Ascending aorta (tissue), 2 donors: ENCODE measurements at regions not wholly inside any gene's neighbourhood (a gene's known extent, or its start where the extent isn't known, plus 50 kb on each side); places are given as distances from the start of the nearest gene placed in this dataset.

Experiments
- DNase-seq, 2 donors: peaks; one replicate each; pipeline ENCODE4 v3.0.0-alpha.2; 2019; ENCODE audit warnings: low spot score in 2 of 2
- H3K27ac ChIP-seq, 2 donors: fragments of 200-600 bp; sonication (generic); one replicate each; pipeline ENCODE4 v1.5.1; 2016 to 2017; ENCODE audit warnings: mild to moderate bottlenecking in 1 of 2
- H3K27me3 ChIP-seq: fragments of 200-600 bp; sonication (generic); one replicate; pipeline ENCODE4 v1.5.1; 2017
- H3K36me3 ChIP-seq, 2 donors: fragments of 200-600 bp; sonication (generic); one replicate each; pipeline ENCODE4 v1.5.1; 2016
- H3K4me1 ChIP-seq, 2 donors: fragments of 200-600 bp; sonication (generic); one replicate each; pipeline ENCODE4 v1.5.1; 2016 to 2017; ENCODE audit warnings: mild to moderate bottlenecking in 1 of 2
- H3K4me3 ChIP-seq, 2 donors: fragments of 200-600 bp; sonication (generic); one replicate each; pipeline ENCODE4 v1.5.1; 2016 to 2017; ENCODE audit warnings: mild to moderate bottlenecking in 1 of 2
- H3K9me3 ChIP-seq, 2 donors: fragments of 200-600 bp; sonication (generic); one replicate each; pipeline ENCODE4 v1.5.1; 2016
- intact Hi-C: fragments of 100-400 bp; cut with DNase I; formaldehyde crosslinking; loops from one replicate; pipeline ENCODE4 v1.15.1; 2023
- TF ChIP-seq, protein P1 (sequence below), 3 experiments: fragments of 200-600 bp in 2 of 3; fragments of 450-650 bp in 1 of 3; sonication (generic) in 2 of 3; IDR thresholded peaks; one replicate each; pipeline ENCODE4 v1.5.1; 2016 to 2019; ENCODE audit warnings: antibody characterized with exemption in 3 of 3, mild to moderate bottlenecking in 1 of 3, moderate library complexity in 1 of 3

DNA sequence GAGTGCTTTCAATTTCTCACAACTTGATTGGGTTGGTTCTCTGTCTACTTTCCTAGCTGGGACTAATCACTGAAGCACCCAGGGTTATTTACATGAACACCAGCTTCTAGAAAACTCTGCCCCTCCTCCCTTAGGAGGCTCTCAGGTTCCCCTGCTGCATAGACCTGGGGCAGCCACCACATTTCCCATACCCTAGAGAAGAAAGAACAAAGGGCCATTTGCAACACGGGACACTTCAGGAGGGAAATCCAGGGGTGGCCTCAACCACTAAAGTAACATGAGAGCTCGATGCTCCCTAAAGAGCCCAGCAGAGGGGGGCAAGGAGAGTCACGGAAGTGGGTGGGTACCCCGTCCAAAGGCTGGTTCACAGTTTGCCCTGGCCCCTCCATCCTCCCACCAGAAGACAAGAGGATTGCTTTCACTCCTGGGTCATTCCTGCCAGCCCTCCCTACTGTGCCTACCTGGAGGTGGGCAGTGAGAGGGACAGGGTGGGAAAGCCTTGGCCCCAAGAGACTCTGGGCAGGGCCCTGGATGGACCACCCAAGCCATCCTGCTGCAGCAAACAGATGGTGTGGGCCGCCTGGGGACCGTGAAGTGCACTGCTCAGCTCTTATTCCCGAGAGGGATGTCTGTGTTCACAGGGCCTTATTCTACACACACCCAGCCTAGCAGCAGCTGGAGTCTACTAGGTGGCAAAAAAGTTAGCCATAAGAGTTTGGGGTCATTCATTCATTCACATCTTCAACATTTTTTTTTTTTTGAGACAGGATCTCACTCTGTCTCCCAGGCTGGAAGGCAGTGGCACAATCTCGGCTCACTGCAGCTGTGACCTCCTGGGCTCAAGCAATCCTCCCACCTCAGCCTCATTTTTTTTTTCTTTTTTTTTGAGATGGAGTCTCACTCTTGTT lies 392.1 kb downstream of the SOX9 start:
- H3K4me3 ChIP-seq, result no peak overlapping the region
- no peak for DNase-seq
- intact Hi-C loops, result no loop called here
- H3K9me3 ChIP-seq, result no peaks in the 10 kb centered on the region
- H3K27me3 ChIP-seq, result no peaks in the 10 kb centered on the region
- TF ChIP-seq, protein P1, sequence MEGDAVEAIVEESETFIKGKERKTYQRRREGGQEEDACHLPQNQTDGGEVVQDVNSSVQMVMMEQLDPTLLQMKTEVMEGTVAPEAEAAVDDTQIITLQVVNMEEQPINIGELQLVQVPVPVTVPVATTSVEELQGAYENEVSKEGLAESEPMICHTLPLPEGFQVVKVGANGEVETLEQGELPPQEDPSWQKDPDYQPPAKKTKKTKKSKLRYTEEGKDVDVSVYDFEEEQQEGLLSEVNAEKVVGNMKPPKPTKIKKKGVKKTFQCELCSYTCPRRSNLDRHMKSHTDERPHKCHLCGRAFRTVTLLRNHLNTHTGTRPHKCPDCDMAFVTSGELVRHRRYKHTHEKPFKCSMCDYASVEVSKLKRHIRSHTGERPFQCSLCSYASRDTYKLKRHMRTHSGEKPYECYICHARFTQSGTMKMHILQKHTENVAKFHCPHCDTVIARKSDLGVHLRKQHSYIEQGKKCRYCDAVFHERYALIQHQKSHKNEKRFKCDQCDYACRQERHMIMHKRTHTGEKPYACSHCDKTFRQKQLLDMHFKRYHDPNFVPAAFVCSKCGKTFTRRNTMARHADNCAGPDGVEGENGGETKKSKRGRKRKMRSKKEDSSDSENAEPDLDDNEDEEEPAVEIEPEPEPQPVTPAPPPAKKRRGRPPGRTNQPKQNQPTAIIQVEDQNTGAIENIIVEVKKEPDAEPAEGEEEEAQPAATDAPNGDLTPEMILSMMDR (IDR thresholded peaks at IDR 0.05), result no peak
- H3K27ac ChIP-seq, result no peak overlapping the region
- H3K4me1 ChIP-seq, result no peaks in the 10 kb centered on the region
- H3K36me3 ChIP-seq, result no peaks in the 10 kb centered on the region

DNA sequence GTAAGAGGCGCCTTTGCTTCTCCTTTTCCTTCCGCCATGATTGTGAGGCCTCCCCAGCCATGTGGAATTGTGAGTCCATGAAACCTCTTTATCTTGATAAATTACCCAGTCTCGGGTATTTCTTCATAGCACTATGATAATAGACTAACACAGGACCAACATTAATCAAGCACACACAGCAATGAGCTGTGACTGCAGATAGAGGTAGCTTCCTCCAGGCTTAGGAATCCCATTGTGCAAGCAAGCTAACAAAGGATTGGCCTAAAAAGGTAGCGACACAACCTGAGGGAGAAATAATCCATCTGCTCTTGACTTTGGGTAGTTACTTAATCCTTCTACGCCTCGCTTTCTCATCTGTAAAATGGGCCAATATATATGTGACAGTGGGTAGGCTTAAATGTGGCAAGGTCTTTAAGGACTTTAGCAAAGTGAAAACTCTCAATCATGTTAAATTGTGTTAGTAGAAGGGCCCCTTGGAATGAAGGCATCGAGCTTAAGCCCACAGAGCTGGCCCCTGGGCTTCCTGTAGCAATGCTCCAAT lies 393.6 kb downstream of the SOX9 start:
- H3K36me3 ChIP-seq, result no peaks in the 10 kb centered on the region
- H3K9me3 ChIP-seq, result no peaks in the 10 kb centered on the region
- TF ChIP-seq, protein P1 (IDR thresholded peaks at IDR 0.05), result no peak
- no peak overlapping the region for H3K27ac ChIP-seq
- DNase-seq, result no peak
- H3K27me3 ChIP-seq, result no peaks in the 10 kb centered on the region
- H3K4me3 ChIP-seq, result no peak overlapping the region
- intact Hi-C loops, result no loop called here
- H3K4me1 ChIP-seq, result no peaks in the 10 kb centered on the region

DNA sequence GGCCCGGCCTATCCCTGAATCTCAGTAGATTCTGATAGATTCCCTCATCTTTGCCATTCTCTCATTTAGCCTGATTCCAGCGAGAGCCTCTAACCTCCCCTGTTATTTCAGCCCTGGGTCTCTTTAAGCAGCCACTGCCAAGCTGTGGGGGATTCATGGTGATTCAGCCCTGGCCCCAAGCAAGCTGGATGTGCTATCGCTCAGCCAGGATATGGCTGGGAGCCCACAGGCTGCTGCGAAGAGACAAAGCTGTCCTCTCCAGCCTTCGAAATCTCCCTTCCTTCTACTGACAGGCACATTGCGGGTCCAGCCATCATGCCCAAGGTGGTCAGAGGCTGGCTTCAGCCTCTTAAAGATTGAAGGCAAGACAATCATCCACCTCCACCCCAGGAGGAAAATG lies 394.1 kb downstream of the SOX9 start:
- H3K27ac ChIP-seq, result no peak overlapping the region
- no peaks in the 10 kb centered on the region for H3K4me1 ChIP-seq
- intact Hi-C loops, result no loop called here
- no peaks in the 10 kb centered on the region for H3K9me3 ChIP-seq
- H3K27me3 ChIP-seq, result no peaks in the 10 kb centered on the region
- DNase-seq, result no peak
- TF ChIP-seq, protein P1 (IDR thresholded peaks at IDR 0.05), result no peak
- no peak overlapping the region for H3K4me3 ChIP-seq
- no peaks in the 10 kb centered on the region for H3K36me3 ChIP-seq

DNA sequence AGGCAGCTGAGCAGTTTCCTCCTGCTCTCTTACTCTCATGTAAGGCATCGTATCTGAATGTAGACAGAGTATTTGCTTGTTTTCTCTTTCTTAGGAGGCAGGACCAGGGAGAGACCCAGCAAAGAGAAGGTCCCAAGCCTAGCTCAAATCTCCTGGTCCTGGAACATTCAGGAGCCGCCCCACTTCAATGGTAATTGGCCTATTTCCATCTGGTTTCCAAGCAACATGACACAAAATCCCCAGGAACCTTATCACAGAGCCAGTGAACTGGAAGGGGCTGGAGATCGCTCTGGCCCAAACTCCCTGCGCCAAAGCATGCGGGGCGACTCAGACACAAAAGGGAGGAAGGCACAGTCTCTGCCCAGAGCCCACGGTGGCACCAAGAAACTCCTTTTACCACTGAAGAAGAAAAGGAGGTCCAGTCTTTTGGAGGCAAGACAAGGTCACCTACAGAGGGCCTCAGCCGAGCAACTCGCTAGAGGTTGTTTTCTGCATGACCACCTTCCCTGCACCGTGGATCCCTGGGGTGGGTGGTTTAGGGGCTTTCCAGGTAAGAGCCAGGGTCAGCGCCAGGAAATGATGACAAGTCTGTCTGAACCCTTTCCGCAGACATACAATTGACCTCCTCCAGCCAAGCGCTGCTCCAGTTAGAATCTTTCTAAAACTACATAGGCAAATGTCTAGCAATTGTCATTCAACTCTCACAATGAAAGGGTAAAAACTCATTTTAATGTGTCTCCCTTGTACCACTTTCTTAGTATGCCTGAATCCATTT lies 394.7 kb downstream of the SOX9 start:
- Histone ChIP-seq H3K36me3 (no peaks in the 10 kb centered on the region), H3K27me3 (no peaks in the 10 kb centered on the region), H3K9me3 (no peaks in the 10 kb centered on the region), H3K27ac (no peak overlapping the region), H3K4me3 (no peak overlapping the region), H3K4me1 (no peaks in the 10 kb centered on the region)
- intact Hi-C loops, result no loop called here
- TF ChIP-seq, protein P1 (IDR thresholded peaks at IDR 0.05), result no peak
- DNase-seq, result no peak

DNA sequence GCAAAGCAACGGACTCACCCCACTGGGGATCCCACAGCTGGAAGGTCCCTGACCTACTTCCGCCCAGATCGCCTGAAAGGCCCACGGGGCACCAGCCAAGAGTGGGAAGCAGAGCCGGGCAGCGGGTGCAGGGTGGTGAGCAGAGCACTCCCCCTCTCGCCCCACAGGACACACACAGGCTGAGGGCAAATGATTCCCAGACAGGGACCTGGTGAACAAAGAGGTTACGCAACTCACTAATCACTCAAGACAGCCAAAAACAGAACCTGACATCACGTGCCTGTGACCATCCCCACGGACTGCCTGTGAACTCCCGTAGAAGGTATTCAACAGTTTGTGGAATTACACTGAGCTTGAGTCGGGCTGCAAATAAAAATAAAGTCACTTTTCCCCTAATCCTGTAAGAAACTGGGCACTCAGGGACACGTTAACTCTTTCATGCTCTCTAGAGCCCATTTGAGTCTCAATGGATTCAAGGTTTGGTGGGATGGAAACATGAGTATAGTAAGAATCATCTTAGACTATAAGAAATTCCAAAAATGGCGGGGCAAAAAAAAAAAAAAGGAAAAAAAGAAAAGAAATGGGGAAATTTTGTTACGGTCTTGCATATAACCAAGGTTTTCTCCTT lies 396.1 kb downstream of the SOX9 start:
- Histone ChIP-seq H3K4me1 (no peaks in the 10 kb centered on the region), H3K27ac (no peak overlapping the region), H3K27me3 (no peaks in the 10 kb centered on the region), H3K4me3 (no peak overlapping the region), H3K36me3 (no peaks in the 10 kb centered on the region), H3K9me3 (no peaks in the 10 kb centered on the region)
- TF ChIP-seq, protein P1 (IDR thresholded peaks at IDR 0.05), result no peak
- intact Hi-C loops, result no loop called here
- DNase-seq, result no peak
